ENCODE measurements at regions not wholly inside any gene's neighbourhood (a gene's known extent, or its start where the extent isn't known, plus 50 kb on each side); places are given as distances from the start of the nearest gene placed in this dataset.
A peak's percentile ranks its signal among the peaks of the same experiment; 100 is the strongest.

GRCh38 chr2:128550801-128551416 lies 232.2 kb upstream of the HS6ST1 start:
- TF ChIP-seq, protein P1, sequence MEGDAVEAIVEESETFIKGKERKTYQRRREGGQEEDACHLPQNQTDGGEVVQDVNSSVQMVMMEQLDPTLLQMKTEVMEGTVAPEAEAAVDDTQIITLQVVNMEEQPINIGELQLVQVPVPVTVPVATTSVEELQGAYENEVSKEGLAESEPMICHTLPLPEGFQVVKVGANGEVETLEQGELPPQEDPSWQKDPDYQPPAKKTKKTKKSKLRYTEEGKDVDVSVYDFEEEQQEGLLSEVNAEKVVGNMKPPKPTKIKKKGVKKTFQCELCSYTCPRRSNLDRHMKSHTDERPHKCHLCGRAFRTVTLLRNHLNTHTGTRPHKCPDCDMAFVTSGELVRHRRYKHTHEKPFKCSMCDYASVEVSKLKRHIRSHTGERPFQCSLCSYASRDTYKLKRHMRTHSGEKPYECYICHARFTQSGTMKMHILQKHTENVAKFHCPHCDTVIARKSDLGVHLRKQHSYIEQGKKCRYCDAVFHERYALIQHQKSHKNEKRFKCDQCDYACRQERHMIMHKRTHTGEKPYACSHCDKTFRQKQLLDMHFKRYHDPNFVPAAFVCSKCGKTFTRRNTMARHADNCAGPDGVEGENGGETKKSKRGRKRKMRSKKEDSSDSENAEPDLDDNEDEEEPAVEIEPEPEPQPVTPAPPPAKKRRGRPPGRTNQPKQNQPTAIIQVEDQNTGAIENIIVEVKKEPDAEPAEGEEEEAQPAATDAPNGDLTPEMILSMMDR (conservative IDR thresholded peaks at IDR 0.05; ENCODE audit: low read depth, low read length) = no peak
- H3K4me3 ChIP-seq (ENCODE audit: low read depth, low read length) = no peak overlapping the region
- no peak for DNase-seq (ENCODE audit: low read depth)

- no peak for DNase-seq (ENCODE audit: low read depth)
- H3K4me3 ChIP-seq (ENCODE audit: low read depth, low read length) = no peak overlapping the region
- TF ChIP-seq, protein P1 (conservative IDR thresholded peaks at IDR 0.05; ENCODE audit: low read depth, low read length) = no peak
Observed at GRCh38 chr2:128551435-128551834, 232.8 kb upstream of the HS6ST1 start.

DNA sequence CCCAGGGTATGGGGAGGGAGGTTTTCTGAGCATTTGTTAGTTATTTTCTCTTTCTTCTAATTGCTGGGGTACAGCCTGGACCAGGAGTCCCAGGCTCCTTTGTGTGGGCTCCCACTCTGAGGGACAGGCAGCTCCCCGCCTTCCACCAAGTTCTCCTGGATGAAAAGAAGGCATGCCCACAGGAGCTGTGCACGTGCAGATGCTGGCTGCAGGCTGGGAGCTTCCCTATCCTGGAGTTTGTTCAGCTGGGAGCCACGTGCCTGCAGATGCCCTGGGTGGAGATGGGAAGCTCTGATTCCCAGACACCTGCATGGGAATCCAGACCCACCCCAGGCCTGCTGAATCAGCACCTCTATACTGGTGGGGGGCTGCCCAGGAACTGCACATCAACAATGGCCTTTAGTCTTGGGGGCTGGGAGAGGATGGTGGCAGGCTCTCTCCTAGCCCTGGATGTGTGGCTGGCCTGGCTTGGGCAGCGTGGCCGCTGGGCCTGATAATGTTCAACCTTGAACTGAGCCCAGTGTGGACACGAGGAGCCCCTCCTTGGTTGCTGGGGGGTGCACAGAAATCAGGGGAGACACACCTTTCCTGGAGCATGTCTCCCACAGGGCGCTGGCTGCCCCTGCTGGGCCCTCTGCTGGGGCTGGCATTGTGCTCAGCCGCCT lies 233.6 kb upstream of the HS6ST1 start:
- H3K4me3 ChIP-seq (ENCODE audit: low read depth, low read length) = no peak overlapping the region
- TF ChIP-seq, protein P1 (conservative IDR thresholded peaks at IDR 0.05; ENCODE audit: low read depth, low read length) = no peak

DNA sequence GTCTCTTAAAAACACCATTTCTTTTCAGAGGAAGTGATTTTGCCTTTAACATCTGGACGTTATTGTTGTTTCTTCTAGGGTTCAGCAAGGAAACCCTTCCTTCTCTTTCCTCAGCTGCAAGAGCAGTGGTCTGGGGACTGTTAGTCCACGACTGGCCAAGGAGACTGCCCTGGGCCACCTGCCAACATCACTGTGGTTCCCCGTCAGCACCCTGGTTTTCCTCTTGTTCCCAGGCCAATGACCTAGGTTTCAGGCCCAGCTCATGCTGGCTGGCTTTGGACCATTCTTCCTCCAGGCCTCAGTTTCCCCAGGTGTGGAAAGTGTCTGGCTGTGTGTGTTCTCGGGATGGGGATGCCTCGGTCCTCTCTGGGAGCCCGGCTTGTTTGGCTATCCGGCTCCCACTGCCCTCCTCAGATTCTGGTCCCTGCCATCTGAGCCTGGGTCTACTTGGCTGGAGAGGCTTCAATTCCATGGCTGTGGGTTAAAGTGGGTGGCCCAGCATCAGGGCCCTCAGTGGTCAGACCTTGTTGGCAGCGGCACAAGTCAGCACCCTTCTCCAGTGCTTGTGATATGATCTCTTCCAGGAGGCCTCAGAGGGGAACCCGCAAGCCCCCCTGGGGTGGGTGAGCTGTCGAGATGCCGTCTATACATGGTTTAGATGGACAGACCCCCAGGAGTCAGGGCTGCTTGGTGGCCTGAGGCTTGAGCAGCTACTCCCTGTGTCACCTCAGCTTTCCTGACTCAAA lies 234.3 kb upstream of the HS6ST1 start:
- peak; percentile 32 for DNase-seq (ENCODE audit: low read depth)
- no peak overlapping the region for H3K4me3 ChIP-seq (ENCODE audit: low read depth, low read length)
- TF ChIP-seq, protein P1 (conservative IDR thresholded peaks at IDR 0.05; ENCODE audit: low read depth, low read length) = no peak

More for the DNA sequence above, 233.6 kb upstream of the HS6ST1 start:
- DNase-seq (ENCODE audit: low read depth) = no peak

GRCh38 chr2:128554151-128554769 lies 235.6 kb upstream of the HS6ST1 start:
- DNase-seq (ENCODE audit: low read depth) = no peak
- TF ChIP-seq, protein P1 (conservative IDR thresholded peaks at IDR 0.05; ENCODE audit: low read depth, low read length) = no peak
- no peak overlapping the region for H3K4me3 ChIP-seq (ENCODE audit: low read depth, low read length)

GRCh38 chr2:128555433-128555832 lies 236.8 kb upstream of the HS6ST1 start:
- no peak overlapping the region for H3K4me3 ChIP-seq (ENCODE audit: low read depth, low read length)
- TF ChIP-seq, protein P1 (conservative IDR thresholded peaks at IDR 0.05; ENCODE audit: low read depth, low read length) = no peak
- no peak for DNase-seq (ENCODE audit: low read depth)

All from choroid plexus epithelial cell (primary cell).